ENCODE measurements at regions not wholly inside any gene's neighbourhood (a gene's known extent, or its start where the extent isn't known, plus 50 kb on each side); places are given as distances from the start of the nearest gene placed in this dataset.

GRCh38 chr5:167786871-167787578 lies 504.4 kb upstream of the WWC1 start:
- TF ChIP-seq CTCF (conservative IDR thresholded peaks at IDR 0.05; ENCODE audit: control insufficient read depth, insufficient read depth, low read depth, low read length) = no peak
- DNase-seq (ENCODE audit: low read depth) = no peak
- no peak overlapping the region for H3K4me3 ChIP-seq (ENCODE audit: control insufficient read depth, low read depth, low read length)

- DNase-seq (ENCODE audit: low read depth) = no peak
- no peak for TF ChIP-seq CTCF (conservative IDR thresholded peaks at IDR 0.05; ENCODE audit: control insufficient read depth, insufficient read depth, low read depth, low read length)
- no peak overlapping the region for H3K4me3 ChIP-seq (ENCODE audit: control insufficient read depth, low read depth, low read length)
Observed at GRCh38 chr5:167790045-167790444, 501.4 kb upstream of the WWC1 start.

DNA sequence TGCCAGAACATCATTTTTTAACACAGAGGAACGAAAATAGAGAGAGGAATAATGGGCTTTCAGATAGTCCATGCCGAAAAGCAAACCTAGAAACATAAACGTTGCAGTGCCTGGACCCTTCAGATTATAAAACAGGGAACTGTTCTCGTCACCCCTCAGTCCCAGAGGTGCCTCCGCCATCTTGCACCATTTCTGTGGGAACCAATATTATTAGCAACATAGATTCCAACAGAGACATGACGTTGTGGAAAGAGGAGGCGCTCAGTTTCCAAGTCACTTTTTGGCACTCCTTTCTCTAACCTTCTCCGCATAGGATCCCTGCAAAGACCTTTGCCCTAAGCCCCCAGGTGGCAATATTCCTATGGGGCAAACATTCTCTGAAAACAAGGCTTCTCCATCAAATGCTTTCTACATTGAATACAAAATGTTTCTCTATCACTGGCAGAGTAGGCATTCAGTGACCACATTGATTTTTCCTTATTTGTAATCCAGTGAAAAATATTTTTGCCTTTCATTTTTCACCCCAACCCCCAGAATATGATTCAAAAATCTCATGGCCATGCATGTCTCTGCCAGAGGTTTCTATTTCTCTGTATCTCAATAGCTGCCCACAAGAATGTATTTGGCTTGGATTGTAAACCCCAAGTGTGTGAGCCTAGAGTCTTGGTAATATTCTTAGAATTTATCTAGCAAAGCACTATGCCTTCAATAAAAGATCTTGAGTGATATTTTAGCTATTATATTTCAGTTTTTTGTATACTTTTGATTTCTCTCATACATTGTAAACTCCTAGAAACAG lies 500.8 kb upstream of the WWC1 start:
- no peak for DNase-seq (ENCODE audit: low read depth)
- no peak for TF ChIP-seq CTCF (conservative IDR thresholded peaks at IDR 0.05; ENCODE audit: control insufficient read depth, insufficient read depth, low read depth, low read length)
- H3K4me3 ChIP-seq (ENCODE audit: control insufficient read depth, low read depth, low read length) = no peak overlapping the region

GRCh38 chr5:167792514-167792913 lies 498.9 kb upstream of the WWC1 start:
- no peak for TF ChIP-seq CTCF (conservative IDR thresholded peaks at IDR 0.05; ENCODE audit: control insufficient read depth, insufficient read depth, low read depth, low read length)
- no peak overlapping the region for H3K4me3 ChIP-seq (ENCODE audit: control insufficient read depth, low read depth, low read length)
- no peak for DNase-seq (ENCODE audit: low read depth)

GRCh38 chr5:167793700-167794099 lies 497.7 kb upstream of the WWC1 start:
- no peak overlapping the region for H3K4me3 ChIP-seq (ENCODE audit: control insufficient read depth, low read depth, low read length)
- no peak for TF ChIP-seq CTCF (conservative IDR thresholded peaks at IDR 0.05; ENCODE audit: control insufficient read depth, insufficient read depth, low read depth, low read length)
- DNase-seq (ENCODE audit: low read depth) = no peak

DNA sequence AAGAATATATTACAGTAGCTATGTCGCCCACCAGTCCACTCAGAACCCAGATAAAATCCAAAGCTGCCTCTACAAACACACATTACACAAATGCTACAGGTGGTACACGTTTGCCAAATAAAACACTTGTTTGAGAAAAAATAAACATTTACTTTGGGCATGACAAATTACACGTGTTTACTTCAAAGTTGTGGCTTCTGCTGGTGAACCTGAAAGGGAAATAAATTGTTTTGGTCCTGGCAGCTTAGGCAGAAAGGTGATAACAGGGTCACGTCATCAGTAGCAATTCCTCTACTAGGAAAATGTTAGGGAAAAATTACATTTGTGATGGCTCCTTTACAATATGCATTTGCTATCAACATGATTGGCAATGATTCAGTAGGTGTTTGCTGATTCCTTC lies 497.3 kb upstream of the WWC1 start:
- no peak overlapping the region for H3K4me3 ChIP-seq (ENCODE audit: control insufficient read depth, low read depth, low read length)
- no peak for TF ChIP-seq CTCF (conservative IDR thresholded peaks at IDR 0.05; ENCODE audit: control insufficient read depth, insufficient read depth, low read depth, low read length)
- DNase-seq (ENCODE audit: low read depth) = no peak
